ENCODE measurements at regions not wholly inside any gene's neighbourhood (a gene's known extent, or its start where the extent isn't known, plus 50 kb on each side); places are given as distances from the start of the nearest gene placed in this dataset.

DNA sequence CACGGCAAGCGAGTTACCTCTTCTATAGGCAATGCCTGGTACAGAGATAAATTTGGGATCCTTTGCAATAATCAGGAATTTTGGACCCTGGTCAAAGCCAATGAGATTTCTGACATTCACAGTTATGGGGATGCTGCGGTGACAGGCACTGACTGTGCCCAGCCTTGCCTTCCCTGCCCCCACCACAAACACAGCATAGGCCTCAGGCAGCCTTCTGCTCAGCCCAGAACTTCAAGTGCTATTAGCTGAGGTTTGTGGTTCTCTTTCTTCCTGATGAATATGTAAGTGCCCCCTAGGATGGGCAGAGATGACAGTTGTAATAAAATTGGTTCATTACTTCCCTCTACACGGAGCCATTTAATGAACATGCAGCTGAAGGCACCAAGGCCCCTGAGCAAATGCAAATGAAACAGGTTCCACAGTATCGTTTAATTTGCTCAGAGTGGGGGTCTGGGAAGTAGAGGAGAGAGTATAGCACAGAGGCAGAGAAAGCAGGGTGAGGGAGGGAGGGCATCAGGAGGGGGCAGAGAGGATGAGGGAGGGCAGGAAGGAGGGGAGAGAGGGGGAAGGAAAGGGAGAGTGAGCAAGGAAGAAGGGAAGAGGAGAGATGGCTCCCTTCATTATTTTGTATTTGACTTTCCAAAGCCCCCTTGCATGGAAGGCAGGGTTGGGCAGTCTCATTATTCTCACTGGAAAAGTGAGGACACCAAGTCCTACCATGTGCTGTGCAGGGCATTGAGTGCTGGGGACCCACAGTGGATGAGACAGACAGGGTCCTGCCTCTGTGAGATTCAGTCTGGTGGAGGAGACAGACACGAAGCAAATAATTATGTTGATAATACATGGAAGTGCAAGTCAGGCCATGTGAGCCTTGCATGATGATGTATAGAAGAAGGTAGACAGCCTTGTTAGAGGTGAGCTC is 513.0 kb downstream of the PTPRU start:
- TF ChIP-seq POLR2A (IDR thresholded peaks at IDR 0.05; ENCODE audit: low read length): no peak
- TF ChIP-seq GATA1 (IDR thresholded peaks at IDR 0.05; ENCODE audit: low read depth, low read length): no peak

Data from erythroblast (primary cell).